IPS-18a (cell line): ENCODE measurements at regions not wholly inside any gene's neighbourhood (a gene's known extent, or its start where the extent isn't known, plus 50 kb on each side); places are given as distances from the start of the nearest gene placed in this dataset.

Source experiments
- H3K27ac ChIP-seq: one replicate; pipeline ENCODE4 v1.5.1; 2013; ENCODE audit warnings: low read length
- H3K27me3 ChIP-seq: one replicate; pipeline ENCODE4 v1.6.1; 2013; ENCODE audit warnings: mild to moderate bottlenecking, low read length; ENCODE audit not compliant: control insufficient read depth, insufficient read depth
- H3K36me3 ChIP-seq: one replicate; pipeline ENCODE4 v1.6.1; 2013; ENCODE audit warnings: low read depth, low read length; ENCODE audit not compliant: control insufficient read depth
- H3K4me1 ChIP-seq: one replicate; pipeline ENCODE4 v1.6.1; 2013; ENCODE audit warnings: low read depth, low read length; ENCODE audit not compliant: control insufficient read depth
- H3K4me3 ChIP-seq: one replicate; pipeline ENCODE4 v1.5.1; 2013; ENCODE audit warnings: low read length
- H3K9ac ChIP-seq: one replicate; pipeline ENCODE4 v1.6.1; 2013; ENCODE audit warnings: mild to moderate bottlenecking, low read length, moderate library complexity
- H3K9me3 ChIP-seq: one replicate; pipeline ENCODE4 v1.6.1; 2013; ENCODE audit warnings: low read depth, low read length; ENCODE audit not compliant: control insufficient read depth

DNA sequence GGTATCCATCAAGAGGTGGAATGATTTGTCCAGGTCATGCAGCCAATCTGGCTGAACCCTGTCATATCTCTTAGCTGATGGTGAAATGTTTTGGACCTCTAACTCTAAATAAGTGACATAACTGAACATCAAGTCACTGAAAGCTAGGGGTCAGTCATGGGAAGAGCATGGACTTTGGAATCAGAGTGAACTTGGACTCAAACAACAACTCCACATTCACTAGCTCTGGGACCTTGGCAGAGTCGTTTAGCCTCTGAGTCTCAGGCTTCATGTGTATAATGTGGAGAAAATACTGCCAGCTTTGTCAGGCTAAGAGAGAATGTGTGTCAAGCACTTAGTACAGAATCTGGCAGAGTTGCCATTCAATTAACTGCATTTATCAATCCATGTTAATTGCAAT, 557.8 kb upstream of the CFAP20DC start:
- no peaks in the 10 kb centered on the region for H3K4me1 ChIP-seq
- H3K27ac ChIP-seq: no peak overlapping the region
- H3K9me3 ChIP-seq: no peaks in the 10 kb centered on the region
- no peaks in the 10 kb centered on the region for H3K27me3 ChIP-seq
- no peak overlapping the region for H3K9ac ChIP-seq
- no peaks in the 10 kb centered on the region for H3K36me3 ChIP-seq
- H3K4me3 ChIP-seq: no peak overlapping the region

DNA sequence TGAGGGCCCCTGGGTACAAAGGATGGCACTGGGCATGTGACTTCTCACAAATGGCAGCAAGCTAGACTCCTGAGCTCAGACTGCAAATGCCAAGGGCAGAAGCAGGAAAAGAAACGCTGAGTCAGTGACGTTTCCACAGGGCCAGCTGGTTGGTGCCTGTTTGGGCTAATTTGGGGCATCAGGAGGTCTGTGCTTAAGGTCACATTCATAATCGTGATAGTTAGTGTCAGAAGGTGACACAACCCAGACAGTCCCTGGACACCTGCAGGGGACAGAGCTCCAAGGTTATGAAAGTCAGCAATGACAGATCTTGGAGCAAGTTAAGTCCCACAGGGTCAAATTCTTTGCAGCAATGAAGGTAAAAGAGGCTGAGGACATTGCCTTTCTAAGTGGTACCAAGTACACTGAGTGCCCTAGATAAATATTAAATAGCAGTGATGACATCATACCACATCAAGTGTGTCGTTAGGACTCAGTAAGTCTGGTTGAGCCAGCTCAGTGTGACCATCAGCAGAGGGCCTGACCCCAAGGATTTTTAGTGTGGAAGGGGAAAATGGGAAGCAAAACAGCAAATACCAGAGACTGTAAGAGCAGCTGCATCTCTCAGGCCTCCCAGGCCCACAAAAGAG, 556.9 kb upstream of the CFAP20DC start:
- H3K27ac ChIP-seq: no peak overlapping the region
- no peak overlapping the region for H3K9ac ChIP-seq
- H3K4me1 ChIP-seq: no peaks in the 10 kb centered on the region
- H3K27me3 ChIP-seq: no peaks in the 10 kb centered on the region
- no peaks in the 10 kb centered on the region for H3K9me3 ChIP-seq
- no peaks in the 10 kb centered on the region for H3K36me3 ChIP-seq
- no peak overlapping the region for H3K4me3 ChIP-seq

DNA sequence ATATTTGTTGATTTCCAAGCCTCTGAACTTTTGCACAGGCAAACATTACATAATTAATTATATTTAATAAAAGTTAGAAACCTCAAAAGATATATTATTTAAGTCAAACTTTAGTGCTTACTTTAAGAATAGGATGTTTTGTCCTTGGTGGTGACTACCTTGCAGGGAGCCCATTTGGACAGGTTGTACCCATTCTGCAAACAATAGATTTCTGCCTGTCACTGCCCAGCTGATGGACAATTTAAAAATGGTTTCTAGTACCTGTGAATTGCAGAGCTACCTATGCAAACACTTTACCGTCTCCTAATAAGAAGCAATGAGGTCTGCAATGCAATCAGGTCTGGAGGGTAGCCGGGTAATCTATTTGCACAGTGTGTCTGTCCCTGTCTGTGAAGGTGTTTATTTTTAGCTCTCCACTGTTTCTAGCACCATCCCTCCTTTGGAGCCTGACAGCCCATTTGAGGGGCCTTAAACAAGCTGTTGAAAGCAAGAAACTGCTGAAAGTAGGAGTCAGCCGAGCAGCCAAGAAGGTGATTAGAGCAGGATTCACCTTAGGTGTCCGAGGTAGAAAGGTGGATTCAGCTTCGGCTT, 556.2 kb upstream of the CFAP20DC start:
- Histone ChIP-seq H3K4me3 (no peak overlapping the region), H3K9ac (no peak overlapping the region), H3K27me3 (no peaks in the 10 kb centered on the region), H3K9me3 (no peaks in the 10 kb centered on the region), H3K27ac (no peak overlapping the region), H3K4me1 (no peaks in the 10 kb centered on the region), H3K36me3 (no peaks in the 10 kb centered on the region)

GRCh38 chr3:59605318-59605717, 555.5 kb upstream of the CFAP20DC start:
- H3K36me3 ChIP-seq: no peaks in the 10 kb centered on the region
- H3K27ac ChIP-seq: no peak overlapping the region
- H3K4me1 ChIP-seq: no peaks in the 10 kb centered on the region
- no peak overlapping the region for H3K9ac ChIP-seq
- no peaks in the 10 kb centered on the region for H3K9me3 ChIP-seq
- no peak overlapping the region for H3K4me3 ChIP-seq
- no peaks in the 10 kb centered on the region for H3K27me3 ChIP-seq

- H3K36me3 ChIP-seq: no peaks in the 10 kb centered on the region
- no peaks in the 10 kb centered on the region for H3K27me3 ChIP-seq
- H3K4me3 ChIP-seq: no peak overlapping the region
- H3K4me1 ChIP-seq: no peaks in the 10 kb centered on the region
- H3K27ac ChIP-seq: no peak overlapping the region
- no peaks in the 10 kb centered on the region for H3K9me3 ChIP-seq
- H3K9ac ChIP-seq: no peak overlapping the region
These were observed 551.7 kb upstream of the CFAP20DC start for GRCh38 chr3:59601486-59601885.

DNA sequence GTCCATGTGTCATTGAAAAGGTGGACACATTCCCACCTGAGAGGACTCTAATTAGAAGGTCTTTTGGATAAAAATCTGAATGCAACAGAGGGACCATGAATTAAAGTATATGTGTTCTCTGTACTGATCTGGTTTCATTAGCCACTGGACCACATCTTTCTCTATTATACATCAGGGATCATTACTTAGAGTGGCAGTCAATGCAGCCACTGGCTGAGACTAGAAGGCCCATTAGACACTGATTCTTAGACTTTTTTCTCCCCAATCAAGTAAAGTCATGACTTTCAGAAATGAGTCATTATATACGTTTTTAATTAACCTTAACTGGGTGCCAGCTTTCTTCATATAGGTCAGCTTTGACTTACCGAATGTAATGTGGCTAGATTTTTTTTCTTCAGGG, 550.8 kb upstream of the CFAP20DC start:
- Histone ChIP-seq H3K27ac (no peak overlapping the region), H3K4me1 (no peaks in the 10 kb centered on the region), H3K36me3 (no peaks in the 10 kb centered on the region), H3K4me3 (no peak overlapping the region), H3K9ac (no peak overlapping the region), H3K27me3 (no peaks in the 10 kb centered on the region), H3K9me3 (no peaks in the 10 kb centered on the region)

DNA sequence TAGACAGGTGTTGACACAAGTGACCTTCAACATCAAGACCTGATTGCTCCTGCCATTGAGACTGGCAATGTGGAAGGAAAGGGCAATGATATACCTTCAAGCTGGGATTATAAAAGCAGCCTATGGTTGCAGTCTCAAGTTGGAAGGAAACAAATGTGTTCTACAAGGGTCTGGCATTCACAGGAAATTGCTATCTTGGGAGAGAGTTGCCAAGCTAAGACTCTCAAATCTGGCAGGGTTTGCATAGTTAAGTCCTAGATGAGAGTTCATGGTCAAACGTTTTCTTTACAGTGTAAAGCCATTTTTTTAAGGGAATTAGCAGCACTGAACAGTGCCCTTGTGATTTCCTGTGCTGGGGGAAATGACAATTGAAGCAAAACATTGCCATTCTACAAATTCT, 546.9 kb upstream of the CFAP20DC start:
- Histone ChIP-seq H3K9me3 (peaks cover 4% of the 10 kb centered on the region), H3K36me3 (no peaks in the 10 kb centered on the region), H3K4me1 (no peaks in the 10 kb centered on the region), H3K27me3 (no peaks in the 10 kb centered on the region), H3K4me3 (no peak overlapping the region), H3K27ac (no peak overlapping the region), H3K9ac (no peak overlapping the region)

GRCh38 chr3:59595830-59596229, 546.0 kb upstream of the CFAP20DC start:
- Histone ChIP-seq H3K27me3 (no peaks in the 10 kb centered on the region), H3K4me3 (no peak overlapping the region), H3K27ac (no peak overlapping the region), H3K4me1 (no peaks in the 10 kb centered on the region), H3K9ac (no peak overlapping the region), H3K9me3 (peaks cover 4% of the 10 kb centered on the region), H3K36me3 (no peaks in the 10 kb centered on the region)

DNA sequence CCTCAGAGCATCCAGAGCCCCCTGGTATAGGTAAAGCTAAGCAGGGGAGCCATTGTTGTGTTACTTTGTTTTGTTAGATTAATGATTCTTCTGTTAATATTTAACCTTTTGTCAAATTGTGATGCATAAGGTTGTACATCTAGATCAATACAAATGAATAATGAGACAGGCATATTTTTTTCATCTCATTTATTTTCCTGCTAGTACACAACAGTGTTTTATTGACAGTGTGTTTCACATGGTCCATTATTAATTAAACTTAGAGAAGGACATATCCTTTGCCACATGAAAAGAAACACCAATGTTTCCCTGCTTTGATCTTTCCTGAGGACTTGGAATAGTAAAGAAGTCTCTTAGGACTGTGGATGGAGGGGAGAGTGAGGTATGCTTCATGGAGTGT, 543.6 kb upstream of the CFAP20DC start:
- Histone ChIP-seq H3K4me1 (no peaks in the 10 kb centered on the region), H3K27ac (no peak overlapping the region), H3K9me3 (peaks cover 4% of the 10 kb centered on the region), H3K4me3 (no peak overlapping the region), H3K36me3 (no peaks in the 10 kb centered on the region), H3K27me3 (no peaks in the 10 kb centered on the region), H3K9ac (no peak overlapping the region)

- Histone ChIP-seq H3K9ac (no peak overlapping the region), H3K27me3 (no peaks in the 10 kb centered on the region), H3K9me3 (no peaks in the 10 kb centered on the region), H3K4me3 (no peak overlapping the region), H3K27ac (no peak overlapping the region), H3K4me1 (no peaks in the 10 kb centered on the region), H3K36me3 (no peaks in the 10 kb centered on the region)
These were observed 531.2 kb upstream of the CFAP20DC start for GRCh38 chr3:59580996-59581395.

DNA sequence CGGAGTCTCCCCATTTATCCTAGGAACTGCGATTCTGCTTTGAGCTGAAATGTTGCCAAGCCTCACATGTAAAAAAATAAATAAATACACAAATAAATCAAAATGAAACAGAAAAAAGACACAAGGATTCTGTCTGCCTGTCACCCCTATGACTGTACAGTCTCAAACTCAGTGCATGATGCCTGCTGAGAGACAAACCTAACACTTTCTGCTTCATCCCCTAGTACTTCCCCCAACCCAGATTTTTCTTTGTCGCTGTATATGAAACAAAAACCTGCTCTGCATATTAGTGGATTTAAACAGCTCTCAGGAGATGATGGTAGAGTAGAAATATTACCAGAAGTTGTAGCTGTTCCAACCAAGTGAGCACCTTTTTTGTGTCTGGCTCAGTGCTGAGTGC, 530.7 kb upstream of the CFAP20DC start:
- H3K9me3 ChIP-seq: no peaks in the 10 kb centered on the region
- H3K9ac ChIP-seq: no peak overlapping the region
- no peak overlapping the region for H3K27ac ChIP-seq
- no peaks in the 10 kb centered on the region for H3K36me3 ChIP-seq
- no peaks in the 10 kb centered on the region for H3K4me1 ChIP-seq
- H3K4me3 ChIP-seq: no peak overlapping the region
- H3K27me3 ChIP-seq: no peaks in the 10 kb centered on the region

DNA sequence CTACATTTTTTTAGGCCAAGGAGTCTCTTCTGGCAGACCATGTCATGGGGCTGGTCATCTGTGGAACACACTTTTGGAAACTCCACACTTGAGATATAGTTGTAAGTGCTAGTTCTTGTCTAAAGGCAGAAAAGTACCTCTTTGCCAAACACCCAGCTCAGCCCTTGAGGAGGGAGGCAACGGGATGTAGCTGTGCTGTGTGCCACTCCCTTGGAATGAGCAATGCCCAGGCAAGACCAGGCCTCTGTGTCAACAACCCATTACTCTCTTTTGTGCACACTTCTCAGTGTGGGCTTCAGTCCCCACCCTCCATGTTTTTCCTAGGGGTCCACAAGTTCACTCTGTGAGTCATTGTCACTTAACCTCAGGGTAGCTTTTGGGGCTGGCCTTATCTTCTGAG, 528.3 kb upstream of the CFAP20DC start:
- Histone ChIP-seq H3K27ac (no peak overlapping the region), H3K9me3 (no peaks in the 10 kb centered on the region)

More for the DNA sequence above, 528.3 kb upstream of the CFAP20DC start:
- Histone ChIP-seq H3K4me1 (no peaks in the 10 kb centered on the region), H3K27me3 (no peaks in the 10 kb centered on the region), H3K4me3 (no peak overlapping the region), H3K9ac (no peak overlapping the region), H3K36me3 (no peaks in the 10 kb centered on the region)
